IMR-90 (cell line): ENCODE measurements at regions not wholly inside any gene's neighbourhood (a gene's known extent, or its start where the extent isn't known, plus 50 kb on each side); places are given as distances from the start of the nearest gene placed in this dataset.

Source experiments
- ATAC-seq: fragments of 200-7000 bp; cut with Tn5 transposase; 2 replicates; pipeline ENCODE4 v1.9.1; 2020; ENCODE audit warnings: low read depth, mild to moderate bottlenecking, moderate library complexity
- BruUV-seq: library from RNA; stranded (reverse); fragments of 400-500 nt; replicated peaks from 2 replicates; lab custom pipeline; 2021; lab: Mats Ljungman, UMichigan
- CTCF ChIA-PET: fragments of 300-600 bp; formaldehyde crosslinking; extraction: SDS; loops from one replicate; lab custom pipeline; 2021; ENCODE audit warnings: antibody characterized with exemption; lab: Yijun Ruan, JAX
- POLR2A ChIA-PET: fragments of 300-600 bp; sonication (Branson Sonifier 250); formaldehyde crosslinking; loops from one replicate; lab custom pipeline; 2022; ENCODE audit warnings: antibody characterized with exemption; ENCODE audit not compliant: unreplicated experiment; lab: Charles Lee
- DNase-seq: peaks from one replicate; pipeline ENCODE4 v3.0.0; 2013
- H2AFZ ChIP-seq: replicated peaks from 2 replicates; pipeline ENCODE3; 2013; ENCODE audit warnings: low read length, mild to moderate bottlenecking; ENCODE audit not compliant: poor library complexity
- H2AK5ac ChIP-seq: 2 replicates; pipeline ENCODE4 v1.6.1; 2013; ENCODE audit warnings: low read depth, low read length, inconsistent platforms
- H2AK9ac ChIP-seq: replicated peaks from 2 replicates; pipeline ENCODE3; 2013; ENCODE audit warnings: mild to moderate bottlenecking, low read depth, low read length, moderate library complexity; ENCODE audit not compliant: poor library complexity
- H2BK120ac ChIP-seq: 2 replicates; pipeline ENCODE4 v1.6.1; 2013; ENCODE audit warnings: low read depth, low read length, inconsistent platforms
- H2BK15ac ChIP-seq: 3 replicates; pipeline ENCODE4 v1.6.1; 2013; ENCODE audit warnings: low read depth, low read length, inconsistent platforms
- H2BK20ac ChIP-seq: 2 replicates; pipeline ENCODE4 v1.6.1; 2013; ENCODE audit warnings: low read depth, mild to moderate bottlenecking, inconsistent platforms, low read length, moderate library complexity
- H2BK5ac ChIP-seq: 2 replicates; pipeline ENCODE4 v1.6.1; 2013; ENCODE audit warnings: mild to moderate bottlenecking, low read depth, low read length, inconsistent platforms; ENCODE audit not compliant: poor library complexity, severe bottlenecking
- H3K14ac ChIP-seq: replicated peaks from 2 replicates; pipeline ENCODE4 v1.6.1; 2013; ENCODE audit warnings: low read depth, low read length, inconsistent platforms
- H3K18ac ChIP-seq: 2 replicates; pipeline ENCODE4 v1.6.1; 2013; ENCODE audit warnings: low read depth, low read length, control low read depth
- H3K23ac ChIP-seq: 2 replicates; pipeline ENCODE4 v1.6.1; 2013; ENCODE audit warnings: low read depth, low read length, inconsistent platforms
- H3K27ac ChIP-seq: 2 replicates; pipeline ENCODE4 v1.5.1; 2013; ENCODE audit warnings: mild to moderate bottlenecking, control low read depth, low read length; ENCODE audit not compliant: insufficient read depth
- H3K27me3 ChIP-seq: 2 replicates; pipeline ENCODE4 v1.6.1; 2013; ENCODE audit warnings: low read length; ENCODE audit not compliant: control insufficient read depth, insufficient read depth
- H3K36me3 ChIP-seq: 2 replicates; pipeline ENCODE4 v1.6.1; 2013; ENCODE audit warnings: low read length, mixed read lengths; ENCODE audit not compliant: control insufficient read depth, insufficient read depth
- H3K4ac ChIP-seq: 2 replicates; pipeline ENCODE4 v1.6.1; 2013; ENCODE audit warnings: low read depth, low read length, inconsistent platforms
- H3K4me1 ChIP-seq: 2 replicates; pipeline ENCODE4 v1.6.1; 2013; ENCODE audit warnings: low read length, mixed read lengths; ENCODE audit not compliant: control insufficient read depth, insufficient read depth
- H3K4me2 ChIP-seq: 2 replicates; pipeline ENCODE4 v1.6.1; 2013; ENCODE audit warnings: low read depth, mild to moderate bottlenecking, control low read depth, low read length, moderate library complexity
- H3K4me3 ChIP-seq: 2 replicates; pipeline ENCODE4 v1.5.1; 2013; ENCODE audit warnings: low read depth, mild to moderate bottlenecking, control low read depth, low read length, moderate library complexity; ENCODE audit not compliant: insufficient read depth
- H3K56ac ChIP-seq: 2 replicates; pipeline ENCODE4 v1.6.1; 2013; ENCODE audit warnings: low read length, inconsistent platforms; ENCODE audit not compliant: insufficient read depth; ENCODE audit errors: extremely low read depth
- H3K79me1 ChIP-seq, 2 experiments: 2 replicates each; pipeline ENCODE4 v1.6.1; 2013; ENCODE audit warnings: low read length in 2 of 2, inconsistent platforms in 1 of 2, low read depth in 1 of 2
- H3K9ac ChIP-seq: 2 replicates; pipeline ENCODE4 v1.6.1; 2013; ENCODE audit warnings: low read depth, low read length, control low read depth
- H3K9me1 ChIP-seq: 2 replicates; pipeline ENCODE4 v1.6.1; 2013; ENCODE audit warnings: low read length, inconsistent platforms; ENCODE audit not compliant: insufficient read depth
- H3K9me3 ChIP-seq: 2 replicates; pipeline ENCODE4 v1.6.1; 2013; ENCODE audit warnings: low read length; ENCODE audit not compliant: control insufficient read depth, insufficient read depth
- H4K20me1 ChIP-seq: 2 replicates; pipeline ENCODE4 v1.6.1; 2013; ENCODE audit warnings: low read length, inconsistent platforms; ENCODE audit not compliant: insufficient read depth
- H4K5ac ChIP-seq: 2 replicates; pipeline ENCODE4 v1.6.1; 2013; ENCODE audit warnings: mild to moderate bottlenecking, low read depth, low read length, control low read depth
- H4K8ac ChIP-seq, 2 experiments: 2 replicates each; pipeline ENCODE4 v1.6.1; 2013; ENCODE audit warnings: low read depth in 2 of 2, low read length in 2 of 2, control low read depth in 1 of 2, inconsistent platforms in 1 of 2
- H4K91ac ChIP-seq: 2 replicates; pipeline ENCODE4 v1.6.1; 2013; ENCODE audit warnings: low read depth, low read length, inconsistent platforms; ENCODE audit not compliant: insufficient read depth
- MXI1 ChIP-seq: IDR thresholded peaks from 2 replicates; pipeline ENCODE4 v1.6.1; 2012; ENCODE audit warnings: low read depth, mild to moderate bottlenecking, low read length, moderate library complexity, borderline replicate concordance
- RCOR1 ChIP-seq: IDR thresholded peaks from 2 replicates; pipeline ENCODE4 v1.6.1; 2012; ENCODE audit warnings: mild to moderate bottlenecking, low read length, improper control_type of control experiment; ENCODE audit not compliant: insufficient replicate concordance
- WGBS, 2 experiments: methylation state at CpG; one replicate each; pipeline versions ENCODE4 v1.1.5 to v1.1.7; 2013; ENCODE audit warnings: missing lambda C conversion rate in 2 of 2; ENCODE audit not compliant: insufficient read length in 1 of 2; ENCODE audit errors: extremely low coverage in 2 of 2; 5-methylcytosine and 5-hydroxymethylcytosine counted together
- dilution Hi-C: fragments of 300-500 bp; cut with HindIII; formaldehyde crosslinking; loops from one replicate; pipeline ENCODE4 v1.14.3; 2018; ENCODE audit warnings: low sequenced_read_pairs; ENCODE audit not compliant: unreplicated experiment
- in situ Hi-C: fragments of 300-500 bp; cut with MboI; formaldehyde crosslinking; loops from 3 replicates; pipeline ENCODE4 v1.14.3; 2019; ENCODE audit warnings: low sequenced_read_pairs, inconsistent platforms, mixed read lengths
- intact Hi-C: fragments of 100-400 bp; cut with micrococcal nuclease; formaldehyde crosslinking; loops from 2 replicates; pipeline ENCODE4 v1.10.0; 2022

DNA sequence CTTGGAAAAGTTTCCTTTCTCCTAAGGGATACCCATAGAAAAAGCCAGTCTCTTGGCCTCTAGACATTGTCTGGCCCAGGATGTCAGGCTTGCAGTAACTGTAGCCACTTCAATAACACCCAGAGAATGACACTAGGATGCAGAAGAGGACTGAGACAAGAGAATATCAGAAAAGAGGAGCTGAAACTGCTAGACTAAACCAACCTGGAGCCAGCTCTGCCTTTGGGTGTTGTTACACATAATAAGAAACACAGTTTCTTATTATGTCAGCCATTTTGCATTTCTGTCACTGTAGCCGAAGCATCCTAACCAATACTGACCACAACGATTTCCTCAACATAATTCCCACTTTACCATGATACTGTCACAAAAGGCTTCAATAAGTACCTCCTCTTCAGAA, 72.2 kb upstream of the RCN1 start:
- Histone ChIP-seq H3K27ac (no peak overlapping the region), H3K4ac (no peak overlapping the region), H2AK5ac (no peak overlapping the region), H3K27me3 (peaks cover 34% of the 10 kb centered on the region), H2AFZ (no peak overlapping the region), H3K18ac (no peak overlapping the region), H3K23ac (no peak overlapping the region), H3K9me1 (no peaks in the 10 kb centered on the region), H3K36me3 (no peaks in the 10 kb centered on the region), H4K5ac (no peak overlapping the region), H4K20me1 (no peaks in the 10 kb centered on the region), H2BK120ac (no peak overlapping the region), H2AK9ac (no peak overlapping the region), H2BK15ac (no peak overlapping the region), H4K8ac (no peak overlapping the region), H2BK5ac (no peak overlapping the region), H3K4me2 (no peak overlapping the region), H3K14ac (no peak overlapping the region), H3K9ac (no peak overlapping the region), H2BK20ac (no peak overlapping the region), H3K79me1 (no peaks in the 10 kb centered on the region), H3K9me3 (no peaks in the 10 kb centered on the region), H3K56ac (no peak overlapping the region), H3K4me1 (no peaks in the 10 kb centered on the region), H3K4me3 (no peak overlapping the region), H4K91ac (no peak overlapping the region)
- in situ Hi-C loops (no loop called here), intact Hi-C loops (no loop called here), dilution Hi-C loops (no loop called here)
- ChIA-PET CTCF (interaction anchor here (1.6 kb wide), 1 partner anchor 12 kb away, joined by 6 read pairs; no protein-coding TSS in a partner anchor), POLR2A (no interaction called here)
- no peak for TF ChIP-seq MXI1
- TF ChIP-seq RCOR1 = no peak
- ATAC-seq = no peak
- WGBS, 2 experiments = 72% methylated on average over 2 of the region's 2 CpGs; no CpG with 5 or more reads in 1 of the 2 experiments
- no TSS peak for BruUV-seq
- DNase-seq = no peak
